Sigmoid colon (tissue), 4 donors: ENCODE measurements at regions not wholly inside any gene's neighbourhood (a gene's known extent, or its start where the extent isn't known, plus 50 kb on each side); places are given as distances from the start of the nearest gene placed in this dataset.

ENCODE experiments used
- EP300 ChIP-seq, 4 donors: sonication (generic); formaldehyde crosslinking; IDR thresholded peaks; one replicate each; pipeline ENCODE4 v1.6.1; 2017; ENCODE audit warnings: antibody characterized with exemption in 4 of 4
- TF ChIP-seq, protein P1 (sequence below), 4 experiments: fragments of 450-650 bp in 3 of 4; fragments of 200-600 bp in 1 of 4; IDR thresholded peaks; one replicate each; pipeline ENCODE4 v1.5.1; 2016 to 2019; ENCODE audit warnings: antibody characterized with exemption in 4 of 4, mild to moderate bottlenecking in 3 of 4, moderate library complexity in 2 of 4

DNA sequence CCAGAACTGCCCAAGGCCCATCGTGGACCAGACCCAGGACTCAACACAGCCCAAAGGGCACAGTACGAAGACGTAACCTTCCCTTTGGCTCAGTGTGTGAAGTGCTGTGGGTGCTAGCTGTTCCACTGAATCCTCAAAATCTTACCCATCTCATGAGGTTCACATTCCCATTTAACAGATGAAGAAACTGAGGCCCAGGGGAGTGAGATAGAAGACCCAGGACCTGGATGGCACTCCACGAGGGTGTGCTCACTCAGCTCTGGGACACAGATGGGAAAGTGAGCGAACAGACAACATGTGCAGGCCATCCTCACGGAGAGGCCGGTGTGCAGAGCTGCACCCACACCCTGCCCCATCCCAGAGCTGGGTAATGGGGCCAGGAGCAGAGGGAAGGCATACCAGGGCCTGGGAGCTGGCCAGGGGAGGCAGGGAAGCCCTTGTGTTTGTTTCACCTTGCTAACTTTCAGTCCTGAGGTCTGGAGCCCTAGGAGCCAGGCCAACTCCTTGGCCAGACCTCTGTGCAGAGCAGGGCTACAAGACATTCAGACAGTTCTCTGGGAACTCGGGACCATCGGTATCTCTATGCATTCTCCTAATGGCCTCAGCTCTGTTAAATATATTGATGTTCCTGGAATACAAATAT lies 100.3 kb upstream of the ZMIZ1 start:
- TF ChIP-seq, protein P1, sequence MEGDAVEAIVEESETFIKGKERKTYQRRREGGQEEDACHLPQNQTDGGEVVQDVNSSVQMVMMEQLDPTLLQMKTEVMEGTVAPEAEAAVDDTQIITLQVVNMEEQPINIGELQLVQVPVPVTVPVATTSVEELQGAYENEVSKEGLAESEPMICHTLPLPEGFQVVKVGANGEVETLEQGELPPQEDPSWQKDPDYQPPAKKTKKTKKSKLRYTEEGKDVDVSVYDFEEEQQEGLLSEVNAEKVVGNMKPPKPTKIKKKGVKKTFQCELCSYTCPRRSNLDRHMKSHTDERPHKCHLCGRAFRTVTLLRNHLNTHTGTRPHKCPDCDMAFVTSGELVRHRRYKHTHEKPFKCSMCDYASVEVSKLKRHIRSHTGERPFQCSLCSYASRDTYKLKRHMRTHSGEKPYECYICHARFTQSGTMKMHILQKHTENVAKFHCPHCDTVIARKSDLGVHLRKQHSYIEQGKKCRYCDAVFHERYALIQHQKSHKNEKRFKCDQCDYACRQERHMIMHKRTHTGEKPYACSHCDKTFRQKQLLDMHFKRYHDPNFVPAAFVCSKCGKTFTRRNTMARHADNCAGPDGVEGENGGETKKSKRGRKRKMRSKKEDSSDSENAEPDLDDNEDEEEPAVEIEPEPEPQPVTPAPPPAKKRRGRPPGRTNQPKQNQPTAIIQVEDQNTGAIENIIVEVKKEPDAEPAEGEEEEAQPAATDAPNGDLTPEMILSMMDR (IDR thresholded peaks at IDR 0.05): no peak
- TF ChIP-seq EP300 (IDR thresholded peaks at IDR 0.05): no peak
